ENCODE measurements at regions not wholly inside any gene's neighbourhood (a gene's known extent, or its start where the extent isn't known, plus 50 kb on each side); places are given as distances from the start of the nearest gene placed in this dataset.

DNA sequence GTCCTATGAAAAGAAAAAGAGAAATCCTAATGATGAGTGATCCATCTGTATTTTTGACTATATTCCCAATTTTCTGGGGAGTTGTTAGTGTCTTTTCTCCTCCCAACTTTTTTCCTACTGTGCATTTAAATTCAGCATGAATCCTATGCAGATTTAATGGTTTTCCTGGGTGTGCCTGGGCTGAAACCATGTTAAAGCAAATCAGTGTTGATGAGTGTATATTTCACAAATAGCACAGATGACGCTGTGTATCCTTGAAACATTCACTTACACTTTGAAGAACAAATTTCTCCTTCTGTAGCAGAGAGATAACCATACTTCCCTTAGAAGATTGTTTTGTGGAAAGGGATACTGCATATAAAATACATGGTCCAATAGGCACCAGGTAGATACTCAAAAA is 114.3 kb downstream of the TRIB2 start:
- DNase-seq: no peak

DNA sequence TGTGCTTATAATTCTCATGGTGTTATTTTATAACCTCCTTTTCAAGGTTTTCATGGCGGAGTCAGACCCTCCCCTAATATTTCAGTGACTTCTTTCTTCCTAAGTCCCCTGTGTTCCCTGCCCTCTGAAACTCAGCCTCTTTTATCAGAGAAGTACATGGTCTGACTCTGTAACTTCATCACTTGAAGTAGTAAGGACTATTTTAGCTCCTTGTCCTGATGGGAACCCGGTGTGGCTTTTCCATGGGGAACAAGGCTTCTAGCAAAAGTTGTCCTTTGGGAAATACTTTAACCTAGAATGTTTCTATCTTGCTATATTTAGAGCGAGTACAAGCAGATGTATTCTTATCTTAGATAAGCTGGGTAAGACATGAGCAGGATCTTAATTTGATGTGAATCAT is 117.5 kb downstream of the TRIB2 start:
- no peak for DNase-seq

DNA sequence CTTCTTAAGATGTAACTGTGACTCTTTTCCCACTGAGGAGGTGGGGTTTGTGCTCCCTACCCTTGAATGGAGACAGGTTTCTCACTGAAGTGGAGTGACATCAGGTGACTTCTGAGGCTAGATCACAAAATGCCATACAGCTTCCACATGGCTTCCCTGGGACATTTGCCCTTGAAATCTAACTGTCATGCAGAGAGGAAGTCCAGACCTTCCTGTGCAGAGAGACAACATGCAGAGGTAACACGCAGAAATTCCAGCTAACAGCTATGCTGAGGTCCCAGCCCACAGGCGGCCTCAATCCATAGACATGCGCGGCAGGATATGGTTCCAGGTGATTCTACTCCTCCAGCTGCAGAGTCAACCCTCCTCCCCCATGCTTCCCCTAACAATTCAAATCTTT is 119.0 kb downstream of the TRIB2 start:
- DNase-seq: no peak

DNA sequence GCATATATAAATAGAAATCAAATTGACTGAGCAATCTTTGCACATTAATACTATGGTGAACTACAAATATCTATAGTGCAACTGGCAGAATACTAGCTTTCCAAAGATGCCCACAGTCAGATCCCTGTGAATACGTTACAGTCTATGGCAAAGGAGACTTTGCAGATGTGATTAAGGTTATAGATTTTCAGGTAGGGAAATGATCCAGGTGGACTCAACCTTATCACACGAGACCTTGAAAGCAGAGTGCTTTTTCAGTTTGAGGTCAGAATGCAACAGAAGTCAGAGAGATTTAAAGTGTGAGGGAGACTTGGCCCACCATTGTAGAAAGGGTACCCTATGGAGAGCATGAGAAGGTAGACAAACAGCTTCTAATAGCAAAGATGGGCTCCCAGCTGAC is 122.6 kb downstream of the TRIB2 start:
- DNase-seq: no peak

DNA sequence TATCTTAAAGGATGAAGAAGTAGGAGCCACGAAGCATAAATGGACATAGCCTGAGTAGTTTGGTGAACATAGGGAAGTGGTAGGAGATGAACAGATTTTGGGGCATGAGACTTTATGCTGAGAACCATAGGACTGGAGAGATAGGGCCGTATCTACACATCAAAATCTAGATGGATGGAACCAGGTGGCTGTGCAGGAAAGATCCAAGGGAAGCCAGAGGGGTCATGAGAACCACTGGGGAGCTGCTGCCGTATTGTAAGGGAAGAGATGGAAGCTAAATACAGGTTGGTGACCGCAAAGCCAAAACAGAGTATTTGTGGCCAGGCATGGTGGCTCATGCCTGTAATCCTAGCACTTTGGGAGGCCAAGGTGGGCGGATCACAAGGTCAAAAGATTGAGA is 124.3 kb downstream of the TRIB2 start:
- DNase-seq: no peak

DNA sequence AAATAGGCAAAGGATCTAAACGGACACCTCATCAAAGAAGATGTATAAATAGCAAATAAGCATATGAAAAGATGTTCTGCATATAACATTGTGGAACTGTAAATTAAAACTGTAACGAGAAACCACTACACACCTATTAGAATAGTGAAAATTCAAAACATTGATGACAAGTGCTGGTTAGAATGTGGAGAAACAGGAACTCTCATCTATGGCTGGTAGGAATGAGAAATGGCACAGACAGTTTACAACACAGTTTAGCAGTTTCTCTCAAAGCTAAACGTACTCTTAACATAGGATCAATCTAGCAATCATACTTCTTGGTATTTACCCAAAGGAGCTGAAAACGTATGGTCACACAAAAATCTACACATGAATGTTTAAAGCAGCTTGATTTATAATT is 126.2 kb downstream of the TRIB2 start:
- no peak for DNase-seq

DNA sequence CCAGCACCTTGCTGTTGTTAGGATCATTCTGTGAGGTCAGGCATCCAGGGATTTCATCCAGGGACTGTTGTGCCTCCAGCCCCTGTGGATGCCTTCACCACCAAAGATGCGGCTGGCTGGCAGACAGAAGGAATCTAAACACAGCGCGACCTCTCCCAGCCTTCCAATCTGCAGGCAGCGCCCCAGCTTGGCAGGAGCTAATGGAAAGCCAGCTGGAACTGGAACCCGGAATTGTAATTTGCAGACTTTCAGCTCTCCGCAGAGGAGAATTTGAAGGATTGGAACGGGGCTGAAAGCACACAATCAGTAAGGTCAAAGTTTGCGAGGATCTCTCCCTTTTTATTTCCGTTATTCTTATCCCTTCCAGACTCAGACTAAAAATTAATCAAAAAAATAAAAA is 127.8 kb downstream of the TRIB2 start:
- DNase-seq: no peak

DNA sequence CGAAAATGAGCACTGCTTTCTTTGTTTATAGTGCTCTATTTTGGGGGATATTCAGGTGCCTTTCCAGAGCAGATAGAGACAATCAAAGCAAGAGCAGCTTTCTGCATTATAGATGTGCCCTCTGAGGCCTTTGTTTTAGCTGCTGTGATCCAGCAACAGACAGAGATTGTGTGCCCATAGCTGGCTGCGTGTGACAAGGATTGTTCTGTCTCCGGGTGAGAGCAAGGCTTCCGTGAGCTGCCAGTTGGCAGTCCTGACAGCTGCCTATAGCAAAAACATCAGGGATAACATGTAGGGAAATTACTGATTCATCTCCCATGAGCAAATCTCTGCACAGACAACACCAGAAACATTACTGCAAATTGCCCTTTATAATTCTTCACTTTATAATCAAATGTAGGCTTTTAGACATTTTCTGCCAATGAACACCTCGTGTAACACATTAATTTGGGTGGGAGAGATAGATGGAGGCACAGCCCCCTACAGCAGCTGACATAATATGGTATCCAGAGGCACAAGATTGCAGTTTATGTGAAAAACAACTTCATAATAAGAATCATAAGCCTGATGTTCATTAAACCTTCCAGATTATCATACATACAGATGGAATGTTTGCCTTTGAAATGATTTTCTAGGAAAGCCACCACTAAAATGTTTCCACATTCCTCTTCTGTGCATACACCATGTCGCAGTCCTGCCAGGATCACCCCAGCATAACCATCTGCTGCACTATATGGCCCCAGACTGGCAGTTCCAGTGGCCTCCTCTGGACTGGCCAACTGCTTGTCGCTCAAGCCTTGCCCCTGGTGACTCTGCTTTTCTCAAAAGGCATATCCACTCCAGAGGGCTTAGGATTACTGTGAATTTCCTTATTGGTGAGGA is 131.2 kb downstream of the TRIB2 start:
- DNase-seq: no peak

DNA sequence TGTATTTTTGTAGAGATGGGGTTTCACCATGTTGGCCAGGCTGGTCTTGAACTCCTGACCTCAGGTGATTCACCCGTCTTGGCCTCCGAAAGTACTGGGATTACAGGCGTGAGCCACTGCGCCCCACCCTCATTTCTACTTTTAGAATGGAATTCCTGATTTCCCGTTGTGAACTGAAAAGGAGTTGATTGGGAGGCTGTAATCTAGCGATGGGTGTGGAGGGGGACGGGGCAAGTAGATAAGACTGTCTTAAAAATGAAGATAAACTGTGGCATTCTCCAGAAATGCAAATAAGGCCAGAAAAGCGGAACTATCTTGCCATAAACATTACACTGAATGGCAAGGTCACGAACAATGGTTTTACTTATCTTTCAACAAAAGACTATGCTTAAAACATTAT is 135.4 kb downstream of the TRIB2 start:
- DNase-seq: no peak

DNA sequence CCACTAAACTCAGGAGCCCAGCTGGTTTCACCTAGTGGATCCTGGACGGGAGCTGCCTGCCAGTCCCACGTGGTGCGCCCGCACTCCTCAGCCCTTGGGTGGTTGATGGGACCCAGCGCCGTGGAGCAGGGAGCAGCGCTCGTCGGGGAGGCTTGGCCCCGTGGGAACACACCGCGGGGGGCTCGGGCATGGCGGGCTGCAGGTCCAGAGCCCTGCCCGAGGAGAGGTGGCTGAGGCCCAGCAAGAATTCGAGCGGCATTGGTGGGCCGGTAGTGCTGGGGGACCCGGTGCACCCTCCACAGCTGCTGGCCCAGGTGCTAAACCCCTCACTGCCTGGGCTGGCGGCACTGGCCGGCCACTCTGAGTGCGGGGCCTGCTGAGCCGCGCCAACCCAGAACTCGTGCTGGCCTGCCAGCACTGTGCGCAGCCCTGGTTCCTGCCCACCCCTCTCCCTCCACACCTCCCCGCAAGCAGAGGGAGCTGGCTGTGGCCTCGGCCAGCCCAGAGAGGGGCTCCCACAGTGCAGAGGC is 137.3 kb downstream of the TRIB2 start:
- DNase-seq: no peak

DNA sequence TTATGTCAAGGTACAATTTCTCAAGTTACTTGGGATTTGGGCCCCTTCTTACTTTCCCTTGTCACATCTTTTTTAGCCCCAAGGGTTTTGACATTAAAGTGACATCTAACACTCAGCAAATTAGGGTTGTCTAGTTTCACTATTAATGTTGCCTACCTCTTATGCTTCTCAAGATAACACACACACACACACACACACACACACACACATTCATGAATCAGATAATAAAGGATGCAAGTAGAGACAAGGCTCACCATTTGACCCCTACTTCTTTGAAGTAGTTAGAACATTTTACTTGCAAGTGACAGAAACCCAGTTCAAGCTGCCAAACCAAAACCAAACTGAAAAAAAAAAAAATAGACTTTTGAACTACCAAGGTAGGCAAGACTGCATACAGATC is 138.8 kb downstream of the TRIB2 start:
- DNase-seq: no peak

DNA sequence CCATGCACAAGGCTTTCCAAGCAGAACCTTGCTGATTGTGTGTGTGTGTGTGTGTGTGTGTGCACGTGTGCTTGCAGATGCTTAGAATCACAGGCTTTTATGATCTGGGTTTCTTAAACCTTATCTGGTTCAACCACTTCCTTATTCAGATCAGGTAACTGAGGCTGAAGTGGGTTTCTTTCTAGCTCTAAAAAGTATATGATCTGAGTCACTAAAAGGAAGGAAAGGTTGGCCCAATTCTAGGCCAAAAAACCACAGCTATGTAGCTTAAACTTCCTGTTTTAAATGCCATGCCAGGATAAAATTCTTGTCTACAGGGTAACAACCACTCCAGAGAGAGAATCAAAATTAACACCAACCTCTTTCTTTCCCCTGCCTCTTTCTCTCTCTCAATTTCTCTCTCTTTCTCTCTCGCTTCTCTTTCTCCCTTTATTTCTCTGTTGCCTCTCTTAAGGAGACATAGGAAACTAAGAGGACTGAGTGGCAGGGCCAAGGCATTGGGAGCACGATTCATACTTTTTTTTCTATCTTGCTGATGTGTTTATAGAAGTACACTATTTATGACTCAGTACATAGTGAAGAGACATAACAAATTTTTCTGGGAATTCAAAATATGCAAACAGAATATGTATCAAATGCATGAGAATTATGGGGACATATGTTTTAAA is 140.3 kb downstream of the TRIB2 start:
- no peak for DNase-seq

DNA sequence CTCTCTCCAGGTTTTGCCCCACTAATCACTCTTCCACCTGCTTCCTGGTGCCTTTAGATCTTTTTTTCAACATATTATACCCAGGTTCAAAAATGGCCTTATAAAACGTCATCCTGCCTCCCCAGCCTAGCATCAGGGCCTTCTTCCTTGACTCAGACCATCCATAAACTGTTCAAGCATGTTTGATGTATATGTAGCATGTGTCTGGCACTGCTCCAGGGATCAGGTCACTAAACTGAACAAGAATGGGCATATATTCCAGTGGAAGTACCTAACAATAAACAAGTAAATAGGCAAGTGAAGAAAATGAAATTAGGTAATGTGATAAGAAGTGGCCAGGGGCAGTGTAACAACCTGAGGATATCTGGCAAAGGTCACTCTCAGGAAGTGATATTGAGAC is 141.2 kb downstream of the TRIB2 start:
- no peak for DNase-seq

DNA sequence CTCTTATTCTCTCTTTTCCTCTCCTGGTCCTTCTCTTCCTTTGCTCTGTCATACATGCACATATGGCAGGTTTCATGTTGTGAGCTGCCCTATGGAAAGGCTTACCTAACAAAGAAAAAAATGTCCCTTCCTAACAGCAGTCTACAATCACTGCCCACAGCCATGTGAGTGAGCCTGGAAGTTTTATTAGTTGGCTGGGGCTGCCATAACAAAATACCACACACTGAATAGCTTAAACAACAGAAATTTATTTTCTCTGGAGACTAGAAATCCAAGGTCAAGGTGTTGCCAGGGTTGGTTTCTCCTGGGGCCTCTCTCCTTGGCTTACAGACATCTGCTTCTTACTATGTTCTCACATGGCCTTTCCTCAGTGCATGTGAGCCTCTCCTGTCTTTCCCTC is 142.1 kb downstream of the TRIB2 start:
- DNase-seq: no peak

DNA sequence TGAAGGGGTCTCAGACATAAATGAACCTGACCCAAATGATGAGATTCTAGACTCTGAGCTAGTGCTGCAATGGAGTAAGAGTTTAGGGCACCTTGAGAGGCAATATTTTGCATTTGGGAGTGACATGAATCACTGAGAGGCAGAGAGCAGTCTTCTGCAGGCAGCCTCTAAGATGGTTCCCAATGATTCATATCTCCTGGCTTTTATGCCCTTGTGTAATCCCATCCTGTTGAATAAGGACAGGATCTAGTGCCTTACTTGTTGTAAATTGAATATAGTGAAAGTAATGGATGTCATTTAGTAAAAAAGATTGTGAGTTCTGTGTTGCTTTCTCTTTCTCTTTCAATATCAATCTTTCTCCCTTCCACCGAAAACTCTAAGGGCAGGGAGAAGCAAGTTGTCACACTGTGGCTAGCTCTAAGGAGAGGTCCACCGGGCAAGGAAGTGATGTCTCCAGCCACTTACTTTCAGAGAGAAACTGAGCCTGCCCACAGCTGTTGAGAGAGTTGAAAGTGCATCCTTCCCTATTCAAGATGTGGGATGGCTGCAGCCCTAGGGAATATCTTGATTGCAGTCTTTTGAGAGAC is 144.7 kb downstream of the TRIB2 start:
- DNase-seq: no peak

DNA sequence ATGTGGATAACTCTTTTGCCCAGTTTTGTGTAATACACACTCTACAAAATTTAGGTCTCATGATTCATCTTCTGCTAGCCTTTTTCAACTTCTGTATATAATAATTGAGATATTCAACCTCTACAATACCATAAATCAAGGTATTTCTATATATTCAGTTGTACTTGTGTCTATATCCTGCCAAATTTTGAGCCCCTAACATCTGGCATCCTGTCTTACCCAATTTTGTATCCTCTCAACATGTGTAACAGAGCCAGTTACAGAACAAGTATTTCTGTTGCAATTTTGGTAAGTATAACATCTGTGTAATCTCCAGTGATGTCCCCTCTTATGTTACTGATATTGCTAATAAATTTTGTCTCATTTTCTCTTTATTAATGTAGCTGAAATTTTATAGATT is 145.8 kb downstream of the TRIB2 start:
- no peak for DNase-seq

DNA sequence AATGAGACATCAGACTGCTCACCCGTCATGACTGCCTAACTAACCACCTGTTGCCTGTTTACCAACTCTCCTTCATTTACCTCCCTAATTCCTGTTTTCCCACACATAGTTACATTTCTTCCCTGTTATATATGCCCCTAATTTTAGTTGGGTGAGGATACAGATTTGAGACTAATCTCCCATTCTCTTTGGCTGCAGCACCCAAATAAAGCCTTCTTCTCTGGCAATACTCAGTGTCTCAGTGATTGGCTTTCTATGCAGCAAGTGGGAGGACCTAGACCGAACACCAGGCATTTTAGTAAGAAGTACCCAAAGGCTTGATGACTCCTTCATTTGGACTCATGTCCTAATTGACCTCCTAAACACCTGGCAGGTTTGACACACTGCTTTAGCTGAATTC is 147.2 kb downstream of the TRIB2 start:
- DNase-seq: no peak

DNA sequence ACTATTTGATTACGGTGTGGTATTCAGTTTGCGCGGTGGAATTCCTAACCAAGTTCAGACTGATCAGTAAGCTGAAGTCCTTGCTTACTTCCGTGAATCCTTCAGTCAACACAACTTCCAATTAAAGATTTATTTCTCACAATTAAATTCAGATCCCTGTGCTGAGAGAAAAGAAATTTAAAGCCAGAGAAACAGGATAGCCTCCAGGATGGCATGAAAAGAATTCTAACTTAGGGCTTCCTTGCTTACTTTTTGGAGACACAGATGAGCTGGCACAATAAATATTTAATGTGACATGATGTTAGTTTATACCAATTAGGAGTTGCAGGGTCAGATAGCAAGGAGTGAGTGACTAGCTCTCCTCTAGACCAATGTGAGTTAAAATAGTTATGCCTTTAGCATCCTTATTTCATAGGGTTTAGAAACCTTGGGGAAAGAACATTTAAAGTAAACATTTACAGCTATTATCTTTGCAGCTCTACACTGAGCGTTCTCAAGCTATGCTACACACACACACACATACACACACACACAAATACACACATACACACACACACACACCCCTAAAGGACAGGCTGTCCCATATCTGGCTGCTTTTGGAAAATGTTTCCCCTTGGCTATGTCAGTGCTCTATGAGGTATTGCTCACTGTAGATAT is 151.0 kb downstream of the TRIB2 start:
- DNase-seq: no peak

DNA sequence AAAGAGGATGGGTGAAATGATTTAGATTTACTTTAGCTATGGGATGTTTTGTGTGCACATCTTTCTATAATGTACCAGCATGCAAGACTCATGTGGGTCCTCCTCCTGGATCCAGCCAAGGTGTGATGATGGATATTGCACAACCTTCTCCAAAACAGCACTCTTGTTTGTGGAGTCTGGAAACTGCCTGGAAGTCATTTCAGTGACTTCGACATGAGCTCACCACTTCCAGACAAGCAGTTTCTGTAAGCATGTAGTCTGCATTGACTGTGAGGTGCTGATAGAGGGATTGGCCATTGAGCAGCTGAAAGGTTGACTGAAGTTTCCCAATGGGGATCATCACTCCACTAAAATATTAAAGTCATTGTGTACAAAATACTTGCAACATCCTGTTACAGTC is 154.0 kb downstream of the TRIB2 start:
- DNase-seq: no peak

DNA sequence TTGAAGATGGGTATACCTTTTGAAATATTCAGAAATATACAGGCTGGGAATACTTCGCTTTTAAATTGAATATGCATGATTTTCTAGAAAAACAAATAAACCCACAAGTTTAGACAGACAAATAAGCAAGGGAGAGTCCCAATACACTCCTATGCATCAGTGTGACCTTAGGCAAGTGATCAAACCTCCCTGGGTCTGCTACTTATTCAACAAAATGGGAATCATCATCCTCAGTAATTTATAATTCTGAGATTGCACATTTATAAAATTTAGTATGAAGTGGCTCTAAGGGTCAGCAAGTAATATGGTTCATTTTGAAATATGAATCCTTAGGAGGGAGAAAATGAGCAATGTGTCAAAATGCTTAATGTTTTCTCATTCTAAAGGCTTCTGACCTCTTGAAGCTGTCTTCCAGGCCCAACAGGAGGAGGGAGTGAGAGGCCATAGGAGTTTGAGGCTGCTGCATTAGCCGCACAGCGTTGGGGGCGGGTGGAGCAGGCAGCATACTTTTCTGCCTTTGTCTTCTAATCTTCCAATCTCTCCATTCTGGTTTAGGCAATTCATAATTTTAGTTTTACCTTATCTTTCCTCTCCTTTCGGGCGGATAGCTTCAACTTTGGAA is 155.1 kb downstream of the TRIB2 start:
- DNase-seq: no peak

DNA sequence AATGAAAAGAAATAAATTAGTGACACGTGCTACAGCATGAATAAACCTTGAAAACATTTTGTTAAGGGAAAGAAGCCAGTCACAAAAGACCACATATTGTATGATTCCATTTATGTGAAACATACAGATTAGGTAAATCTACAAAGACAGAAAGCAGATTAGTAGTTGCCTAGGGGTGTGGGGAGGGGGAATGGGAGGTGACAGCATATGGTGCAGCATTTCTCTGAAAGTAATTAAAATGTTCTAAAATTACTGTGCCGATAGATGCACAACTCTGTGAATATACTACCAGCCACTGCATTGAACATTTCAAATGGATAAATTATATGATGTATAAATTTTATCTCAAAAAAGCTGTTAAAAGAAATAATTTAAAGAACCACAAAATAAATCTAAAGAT is 161.0 kb downstream of the TRIB2 start:
- DNase-seq: no peak

DNA sequence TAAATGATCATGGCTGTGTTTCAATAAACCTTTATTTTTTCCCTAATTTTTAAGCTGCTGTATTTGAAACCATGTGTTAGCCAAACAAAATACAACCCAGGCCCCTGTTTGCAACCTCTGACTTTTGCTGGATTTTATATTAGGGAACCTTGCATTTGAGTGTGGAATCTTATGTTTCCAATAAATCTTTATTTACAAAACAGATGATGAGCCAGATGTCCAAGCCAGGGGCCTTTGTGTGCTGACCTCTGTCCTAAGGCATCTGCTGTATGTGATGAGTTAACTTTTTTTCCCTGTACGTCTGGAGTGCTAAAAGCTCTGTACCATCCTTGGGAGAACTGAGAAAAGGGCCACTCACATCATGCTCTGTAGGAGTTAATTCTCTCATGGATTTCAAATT is 162.9 kb downstream of the TRIB2 start:
- no peak for DNase-seq

DNA sequence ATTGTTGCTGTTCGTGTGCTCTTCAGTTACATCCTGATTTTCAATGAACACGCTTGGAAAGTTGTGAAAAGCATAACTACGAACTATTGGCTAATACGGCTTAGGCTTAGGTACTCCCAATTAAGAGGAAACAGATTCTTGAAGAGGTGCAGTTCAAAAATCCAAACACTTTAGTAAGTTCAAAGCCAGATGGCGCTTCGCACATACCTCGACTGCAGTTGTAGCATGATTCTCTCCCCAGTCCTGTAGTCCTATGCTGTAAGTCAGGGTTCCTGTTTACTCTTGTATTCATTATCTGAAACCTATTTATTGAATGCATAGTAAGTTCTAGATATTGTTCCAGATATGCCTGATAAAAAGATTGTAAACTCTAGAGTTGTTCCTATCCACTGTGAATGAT is 165.2 kb downstream of the TRIB2 start:
- DNase-seq: no peak
